ENCODE measurements at regions not wholly inside any gene's neighbourhood (a gene's known extent, or its start where the extent isn't known, plus 50 kb on each side); places are given as distances from the start of the nearest gene placed in this dataset.

- no peak for TF ChIP-seq POLR2A (IDR thresholded peaks at IDR 0.05; ENCODE audit: low read depth, low read length)
- TF ChIP-seq, protein P1, sequence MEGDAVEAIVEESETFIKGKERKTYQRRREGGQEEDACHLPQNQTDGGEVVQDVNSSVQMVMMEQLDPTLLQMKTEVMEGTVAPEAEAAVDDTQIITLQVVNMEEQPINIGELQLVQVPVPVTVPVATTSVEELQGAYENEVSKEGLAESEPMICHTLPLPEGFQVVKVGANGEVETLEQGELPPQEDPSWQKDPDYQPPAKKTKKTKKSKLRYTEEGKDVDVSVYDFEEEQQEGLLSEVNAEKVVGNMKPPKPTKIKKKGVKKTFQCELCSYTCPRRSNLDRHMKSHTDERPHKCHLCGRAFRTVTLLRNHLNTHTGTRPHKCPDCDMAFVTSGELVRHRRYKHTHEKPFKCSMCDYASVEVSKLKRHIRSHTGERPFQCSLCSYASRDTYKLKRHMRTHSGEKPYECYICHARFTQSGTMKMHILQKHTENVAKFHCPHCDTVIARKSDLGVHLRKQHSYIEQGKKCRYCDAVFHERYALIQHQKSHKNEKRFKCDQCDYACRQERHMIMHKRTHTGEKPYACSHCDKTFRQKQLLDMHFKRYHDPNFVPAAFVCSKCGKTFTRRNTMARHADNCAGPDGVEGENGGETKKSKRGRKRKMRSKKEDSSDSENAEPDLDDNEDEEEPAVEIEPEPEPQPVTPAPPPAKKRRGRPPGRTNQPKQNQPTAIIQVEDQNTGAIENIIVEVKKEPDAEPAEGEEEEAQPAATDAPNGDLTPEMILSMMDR (IDR thresholded peaks at IDR 0.05; ENCODE audit: extremely low read depth in 1 of 2, insufficient read depth in 1 of 2, low read depth in 1 of 2, low read length in 2 of 2): no peak
- no peak for TF ChIP-seq EZH2 (IDR thresholded peaks at IDR 0.05; ENCODE audit: borderline replicate concordance, low read depth, low read length, severe bottlenecking)
Observed at GRCh38 chrX:5054852-5055251, 1173.8 kb downstream of the NLGN4X start.
